Epidermal melanocyte (primary cell): ENCODE measurements at regions not wholly inside any gene's neighbourhood (a gene's known extent, or its start where the extent isn't known, plus 50 kb on each side); places are given as distances from the start of the nearest gene placed in this dataset.
"Not testable (repeated sequence)": the region's sequence is repeated elsewhere in the genome, so short reads cannot be mapped to it uniquely, and the experiment has no call there.

Source experiments
- DNase-seq: peaks from one replicate; pipeline ENCODE4 v3.0.0; 2011; ENCODE audit warnings: low spot score; ENCODE audit not compliant: insufficient read length

GRCh38 chr14:106366971-106367370, 840.6 kb downstream of the TMEM121 start:
- not testable (repeated sequence) for DNase-seq

GRCh38 chr14:106369456-106369855, 843.1 kb downstream of the TMEM121 start:
- DNase-seq: not testable (repeated sequence)

GRCh38 chr14:106372870-106373652, 846.7 kb downstream of the TMEM121 start:
- no peak for DNase-seq

GRCh38 chr14:106373653-106374110, 847.3 kb downstream of the TMEM121 start:
- not testable (repeated sequence) for DNase-seq

- no peak for DNase-seq
Observed at GRCh38 chr14:106377432-106377831, 851.0 kb downstream of the TMEM121 start.

- no peak for DNase-seq
Observed at GRCh38 chr14:106378191-106378590, 851.8 kb downstream of the TMEM121 start.

GRCh38 chr14:106380740-106381139, 854.4 kb downstream of the TMEM121 start:
- no peak for DNase-seq

GRCh38 chr14:106389186-106389585, 862.8 kb downstream of the TMEM121 start:
- not testable (repeated sequence) for DNase-seq

- no peak for DNase-seq
Observed at GRCh38 chr14:106390401-106390800, 864.0 kb downstream of the TMEM121 start.

- no peak for DNase-seq
Observed at GRCh38 chr14:106390947-106391346, 864.6 kb downstream of the TMEM121 start.

- no peak for DNase-seq
Observed at GRCh38 chr14:106393742-106394141, 867.4 kb downstream of the TMEM121 start.

GRCh38 chr14:106395456-106396050, 869.2 kb downstream of the TMEM121 start:
- no peak for DNase-seq

- no peak for DNase-seq
Observed at GRCh38 chr14:106396999-106397398, 870.6 kb downstream of the TMEM121 start.

GRCh38 chr14:106398931-106399331, 872.5 kb downstream of the TMEM121 start:
- not testable (repeated sequence) for DNase-seq

- DNase-seq: not testable (repeated sequence)
Observed at GRCh38 chr14:106401316-106401715, 874.9 kb downstream of the TMEM121 start.

- not testable (repeated sequence) for DNase-seq
Observed at GRCh38 chr14:106410229-106410628, 883.8 kb downstream of the TMEM121 start.

- no peak for DNase-seq
Observed at GRCh38 chr14:106414464-106414863, 888.1 kb downstream of the TMEM121 start.

GRCh38 chr14:106417224-106418049, 891.1 kb downstream of the TMEM121 start:
- DNase-seq: no peak

- no peak for DNase-seq
Observed at GRCh38 chr14:106419376-106419965, 893.1 kb downstream of the TMEM121 start.

GRCh38 chr14:106421431-106422033, 895.1 kb downstream of the TMEM121 start:
- DNase-seq: not testable (repeated sequence)

GRCh38 chr14:106422066-106422465, 895.7 kb downstream of the TMEM121 start:
- DNase-seq: no peak
